Inferior parietal cortex (tissue), 1 donor: ENCODE measurements at regions not wholly inside any gene's neighbourhood (a gene's known extent, or its start where the extent isn't known, plus 50 kb on each side); places are given as distances from the start of the nearest gene placed in this dataset.
"Not testable (repeated sequence)": the region's sequence is repeated elsewhere in the genome, so short reads cannot be mapped to it uniquely, and the experiment has no call there.

Experiments used
- DNase-seq: peaks from one replicate; pipeline ENCODE4 v3.0.0-alpha.2; 2016; ENCODE audit errors: extremely low spot score

DNA sequence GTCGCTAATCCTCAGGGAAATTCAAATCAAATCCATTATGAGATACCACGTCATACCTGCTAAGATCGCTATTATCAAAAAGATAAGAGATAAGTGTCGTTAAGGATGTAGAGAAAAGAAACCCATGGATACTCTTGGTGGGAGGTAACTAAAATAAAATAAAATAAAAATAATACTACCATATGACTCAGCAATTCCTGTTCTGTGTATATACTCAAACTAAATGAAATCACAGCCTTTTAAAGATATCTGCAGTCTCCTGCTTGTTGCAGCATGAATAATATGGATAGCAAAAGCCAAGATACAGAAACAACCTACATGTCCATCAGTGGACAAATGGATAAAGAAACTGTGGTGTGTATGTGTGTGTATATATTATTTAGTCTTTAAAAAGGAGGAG, 105.8 kb upstream of the IL15 start:
- DNase-seq, result no peak

DNA sequence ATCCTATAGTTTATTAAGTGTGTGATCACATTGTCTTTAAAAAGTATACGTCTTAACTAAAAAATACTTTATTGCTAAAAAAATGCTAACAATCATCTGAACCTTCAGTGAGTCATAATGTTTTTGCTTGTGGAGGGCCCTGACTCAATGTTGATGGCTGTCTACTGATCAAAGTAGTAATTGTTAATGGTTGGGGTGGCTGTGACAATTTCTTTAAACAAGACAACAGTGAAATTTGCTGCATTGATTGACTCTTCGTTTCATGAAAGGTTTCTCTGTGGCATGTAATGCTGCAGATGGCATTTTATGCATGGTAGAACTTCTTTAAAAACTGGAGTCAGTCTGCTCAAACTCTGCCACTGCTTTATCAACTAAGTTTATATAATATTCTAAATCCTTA, 101.4 kb upstream of the IL15 start:
- DNase-seq, result no peak

DNA sequence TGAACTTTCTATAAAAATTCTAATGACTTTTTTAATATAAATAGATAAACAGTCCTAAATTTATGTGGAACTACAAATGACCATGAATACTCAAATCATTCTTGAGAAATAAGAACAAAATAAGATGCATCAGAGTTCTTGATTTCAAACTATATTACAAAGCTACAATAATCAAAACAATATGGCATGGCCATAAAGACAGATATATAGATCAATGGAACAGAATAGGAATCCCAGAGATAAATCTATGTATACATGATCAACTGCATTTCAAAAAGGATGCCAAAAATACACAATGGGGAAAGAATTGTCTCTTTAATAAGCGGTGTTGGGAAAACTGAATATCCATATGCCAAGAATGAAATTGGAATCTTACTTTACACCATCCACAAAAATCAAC, 98.4 kb upstream of the IL15 start:
- DNase-seq, result no peak

DNA sequence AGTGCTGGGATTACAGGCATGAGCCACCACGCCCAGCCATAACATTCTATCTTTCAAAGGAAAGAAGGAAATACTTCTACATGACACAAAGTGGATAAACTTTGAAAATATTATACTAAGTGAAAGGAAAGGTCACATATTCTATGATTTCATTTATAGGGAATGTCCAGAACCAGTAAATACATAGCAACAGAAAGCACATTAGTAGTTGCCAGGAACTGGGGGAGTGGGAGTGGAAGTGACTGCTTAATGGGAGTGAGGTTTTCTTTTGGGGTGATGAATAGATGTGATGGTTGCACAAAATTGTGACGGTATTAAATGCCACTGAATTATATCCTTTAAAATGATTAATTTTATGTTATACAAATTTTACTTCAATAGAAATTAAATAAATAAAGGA, 95.7 kb upstream of the IL15 start:
- DNase-seq, result no peak

DNA sequence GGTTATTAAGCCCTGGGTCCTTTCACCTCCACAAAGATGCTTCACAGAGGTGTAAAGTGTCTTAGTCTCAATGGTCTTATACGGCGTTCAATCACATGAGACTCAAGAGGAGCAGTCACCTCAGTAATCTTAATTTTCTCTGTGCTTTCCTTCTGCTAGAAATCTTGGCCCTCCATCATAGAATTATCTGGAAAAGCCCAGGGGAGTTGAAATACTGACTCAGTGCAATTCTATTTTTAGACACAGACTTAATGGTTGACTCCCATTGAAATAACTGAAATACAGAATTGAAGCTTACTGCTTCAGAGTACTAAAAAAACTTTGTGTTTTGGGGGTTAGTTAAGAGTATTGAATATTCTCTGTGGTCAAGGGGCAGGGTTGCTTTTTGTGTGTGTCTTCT, 94.5 kb upstream of the IL15 start:
- no peak for DNase-seq

DNA sequence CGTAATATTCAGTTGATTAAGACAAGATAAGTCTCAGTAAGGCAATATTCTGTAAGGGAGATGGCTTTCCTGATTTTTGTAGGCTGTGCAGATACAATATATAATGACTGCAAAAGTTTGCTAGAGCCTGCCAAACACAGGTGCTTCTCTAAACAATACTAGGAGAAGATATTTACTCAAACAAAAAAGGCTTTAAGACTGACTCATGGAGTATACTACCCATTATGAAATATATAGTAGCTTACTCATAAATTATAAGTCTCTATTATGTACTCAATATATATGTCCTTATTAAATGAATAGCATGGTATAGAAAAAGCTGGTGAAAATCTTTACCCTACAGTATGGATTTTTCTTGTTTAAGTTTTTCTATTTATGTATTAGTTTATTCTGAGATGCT, 93.2 kb upstream of the IL15 start:
- no peak for DNase-seq

DNA sequence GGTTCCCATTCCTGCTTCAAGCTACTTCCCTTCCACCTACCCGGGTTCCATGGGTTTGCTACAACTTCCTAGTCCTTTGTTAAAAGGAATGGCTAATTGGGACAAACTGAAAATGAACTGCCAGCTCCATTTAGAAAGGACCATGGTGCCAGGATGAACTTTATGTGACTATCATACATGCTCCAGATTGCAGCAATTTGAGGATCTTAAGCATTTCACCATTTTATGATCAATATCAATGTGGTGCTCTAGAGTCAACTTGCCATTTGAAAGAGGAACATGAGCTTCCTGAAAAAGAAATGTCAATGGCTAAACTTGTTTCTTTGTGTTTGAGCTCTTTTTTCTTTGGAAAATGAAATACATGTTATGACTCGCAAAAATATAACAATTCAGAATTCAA, 92.7 kb upstream of the IL15 start:
- no peak for DNase-seq

DNA sequence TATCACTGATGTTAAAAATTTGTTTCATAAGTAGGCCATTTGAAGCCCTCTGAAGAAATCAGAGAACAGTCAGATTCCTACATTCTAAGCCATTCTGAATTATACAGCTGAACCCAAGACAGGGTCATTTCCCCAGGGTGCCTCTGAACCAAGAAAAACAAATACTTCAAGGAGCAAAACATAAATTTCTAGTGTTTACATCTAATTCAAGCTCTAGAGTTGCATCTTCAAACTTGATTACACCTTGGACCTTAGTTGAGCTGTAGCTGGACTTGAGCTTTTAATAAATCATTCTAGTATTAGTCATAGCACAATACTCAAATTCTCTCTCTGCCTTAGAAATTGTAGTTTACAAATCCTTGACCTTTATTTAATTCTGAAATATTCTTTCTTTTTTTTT, 87.6 kb upstream of the IL15 start:
- DNase-seq, result no peak

DNA sequence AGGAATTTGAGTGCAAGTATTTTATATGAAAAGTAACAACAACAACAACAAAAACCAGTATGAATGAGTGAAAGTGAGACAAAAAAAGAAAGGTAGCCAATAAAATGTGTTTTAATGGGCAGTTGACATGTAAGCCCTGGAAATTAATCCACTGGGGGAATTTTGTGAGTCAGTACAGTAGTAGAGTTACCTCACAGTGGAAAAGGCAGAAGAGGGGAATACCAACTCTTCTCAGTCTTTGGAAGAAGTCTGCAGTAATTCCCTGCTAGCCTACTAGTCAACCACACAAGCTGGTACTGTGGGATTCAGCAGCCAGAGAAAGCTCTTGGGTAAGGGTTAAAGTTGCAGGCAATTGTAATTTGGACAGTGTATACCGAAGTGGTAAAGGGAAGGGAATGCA, 76.3 kb upstream of the IL15 start:
- no peak for DNase-seq

DNA sequence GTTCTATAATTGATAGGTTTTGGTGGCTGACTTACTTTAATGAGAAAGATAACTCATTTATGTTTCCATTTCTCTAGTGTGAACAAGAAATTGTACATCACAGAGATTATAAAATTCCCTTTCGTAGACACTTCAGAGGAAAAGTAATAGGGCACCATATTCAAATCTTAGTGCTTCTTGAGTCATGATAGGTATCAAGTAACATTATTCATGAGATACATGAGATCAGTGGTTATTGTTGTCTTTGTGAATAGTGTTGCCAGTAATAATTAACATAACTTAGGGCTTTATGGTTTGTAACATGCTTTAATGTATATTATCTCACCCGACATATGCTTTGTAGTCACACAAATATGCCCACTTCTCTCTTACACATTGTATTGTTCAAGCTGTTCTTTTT, 73.7 kb upstream of the IL15 start:
- no peak for DNase-seq

DNA sequence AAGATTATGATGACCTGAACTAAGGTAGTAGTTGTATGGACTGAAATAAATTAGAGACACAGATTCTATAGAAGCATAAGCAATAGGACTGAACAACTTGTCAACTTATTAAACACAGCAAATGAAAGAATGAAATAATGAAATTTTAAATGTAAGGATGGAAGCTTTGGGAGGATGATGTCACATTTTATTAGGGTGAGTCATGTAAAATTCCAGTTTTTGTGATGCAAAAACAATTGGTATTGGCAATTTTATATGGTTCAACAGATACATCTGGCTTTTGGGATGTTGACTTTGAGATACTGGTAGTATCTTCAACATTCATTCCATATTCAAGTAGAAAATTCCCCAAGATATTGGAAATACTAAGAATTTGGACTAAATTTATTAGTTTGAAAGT, 72.7 kb upstream of the IL15 start:
- no peak for DNase-seq

DNA sequence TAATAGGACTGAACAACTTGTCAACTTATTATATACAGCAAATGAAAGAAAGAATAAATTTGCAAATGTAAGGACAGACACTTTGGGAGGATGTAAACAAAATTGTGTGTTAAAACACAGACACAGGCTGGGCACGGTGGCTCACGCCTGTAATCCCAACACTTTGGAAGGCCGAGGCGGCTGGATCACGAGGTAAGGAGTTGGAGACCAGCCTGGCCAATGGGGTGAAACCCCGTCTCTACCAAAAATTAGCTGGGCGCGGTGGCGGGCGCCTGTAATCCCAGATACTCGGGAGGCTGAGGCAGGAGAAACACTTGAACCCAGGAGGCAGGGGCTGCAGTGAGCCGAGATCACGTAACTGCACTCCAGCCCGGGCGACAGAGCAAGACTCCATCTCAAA, 71.4 kb upstream of the IL15 start:
- not testable (repeated sequence) for DNase-seq

DNA sequence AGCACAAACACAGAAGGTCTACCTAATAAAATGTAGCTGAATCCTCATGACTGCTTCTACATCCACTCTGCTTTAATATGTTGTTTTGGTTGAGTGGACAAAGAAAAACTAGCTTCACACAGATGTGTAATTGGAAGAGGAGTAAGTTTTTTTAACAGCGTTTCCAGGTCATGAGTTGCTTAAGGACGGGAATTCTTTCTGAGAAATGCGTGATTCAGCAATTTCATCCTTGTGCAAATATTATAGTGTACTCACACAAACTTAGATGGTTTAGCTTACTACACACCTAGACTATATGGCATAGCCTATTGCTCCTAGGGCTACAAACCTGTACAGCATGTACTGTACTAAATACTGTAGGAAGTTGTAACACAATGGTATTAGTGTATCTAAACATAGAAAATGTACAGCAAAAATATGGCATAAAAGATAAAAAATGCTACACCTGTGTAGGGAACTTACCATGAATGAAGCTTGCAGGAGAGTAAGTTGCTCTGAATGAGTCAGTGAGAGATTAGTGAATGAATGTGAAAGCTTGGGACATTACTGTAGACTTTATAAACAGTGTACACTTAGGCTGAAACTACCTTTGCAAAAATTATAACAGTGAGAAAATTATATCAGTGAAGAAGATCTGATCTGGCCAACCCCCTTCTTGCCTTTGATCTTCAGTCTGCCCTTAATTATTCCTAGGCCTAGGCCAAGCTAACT, 70.8 kb upstream of the IL15 start:
- no peak for DNase-seq

DNA sequence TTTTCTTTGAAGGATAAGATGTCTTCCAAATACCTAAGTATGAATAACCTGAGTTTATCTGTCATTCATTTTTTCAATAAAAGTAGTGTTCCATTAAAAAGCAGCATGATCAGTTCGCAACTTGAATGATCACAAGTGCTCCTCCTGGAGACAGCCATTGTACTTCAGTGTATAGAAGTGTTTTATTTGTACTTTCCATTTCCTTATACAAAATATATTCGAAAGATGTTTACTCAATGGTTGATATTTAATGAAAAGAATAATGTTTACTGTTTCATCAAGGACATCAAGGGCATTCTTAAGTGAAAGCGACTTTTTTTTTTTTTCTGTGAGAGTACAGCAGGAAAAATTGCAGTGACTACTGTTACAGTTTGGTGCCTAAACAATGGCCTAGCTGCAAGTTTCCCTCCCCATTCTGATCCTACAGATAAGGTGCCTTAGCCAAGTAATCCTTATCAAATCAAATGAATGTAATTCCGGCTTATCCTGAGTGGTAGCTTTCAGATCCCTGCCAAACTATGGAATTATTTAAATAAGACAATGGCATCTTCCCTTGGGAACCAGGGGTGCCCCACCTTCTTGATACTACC, 69.0 kb upstream of the IL15 start:
- DNase-seq, result no peak

DNA sequence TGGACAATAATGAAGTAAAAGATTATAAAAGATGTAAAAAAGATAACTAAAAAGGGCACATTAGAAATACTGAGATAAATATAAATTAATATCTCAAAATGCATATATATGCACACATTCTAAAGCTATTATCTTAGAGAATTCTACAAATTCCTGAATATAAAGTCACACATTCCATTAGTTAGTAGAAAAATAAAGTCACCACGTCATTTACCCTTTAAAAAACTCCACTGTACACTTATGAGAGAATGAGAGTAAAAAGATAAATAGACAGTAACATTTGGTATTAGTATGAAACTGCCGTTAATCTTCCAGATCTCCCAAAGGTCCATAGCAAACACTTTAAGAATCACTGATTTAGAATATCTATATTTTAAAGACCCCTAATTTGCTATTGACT, 67.2 kb upstream of the IL15 start:
- DNase-seq, result no peak

DNA sequence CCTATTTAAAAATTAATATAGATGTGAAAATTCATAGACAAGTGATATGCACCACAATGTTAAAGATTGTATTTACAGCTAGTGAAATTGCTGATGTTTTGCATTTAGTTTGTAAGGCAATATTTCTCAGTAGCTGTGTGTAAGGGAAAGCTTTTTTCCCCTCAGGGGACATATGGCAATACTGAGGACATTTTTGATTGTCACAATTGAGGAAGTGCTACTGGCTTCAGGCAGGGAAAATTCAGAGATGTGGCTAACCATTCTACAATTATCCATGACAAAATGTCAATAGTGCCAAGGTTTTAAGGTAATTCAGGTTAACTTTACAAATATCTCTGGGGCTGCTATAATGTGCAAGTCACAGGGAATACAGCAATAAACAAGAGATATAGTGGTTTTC, 66.1 kb upstream of the IL15 start:
- DNase-seq, result no peak

DNA sequence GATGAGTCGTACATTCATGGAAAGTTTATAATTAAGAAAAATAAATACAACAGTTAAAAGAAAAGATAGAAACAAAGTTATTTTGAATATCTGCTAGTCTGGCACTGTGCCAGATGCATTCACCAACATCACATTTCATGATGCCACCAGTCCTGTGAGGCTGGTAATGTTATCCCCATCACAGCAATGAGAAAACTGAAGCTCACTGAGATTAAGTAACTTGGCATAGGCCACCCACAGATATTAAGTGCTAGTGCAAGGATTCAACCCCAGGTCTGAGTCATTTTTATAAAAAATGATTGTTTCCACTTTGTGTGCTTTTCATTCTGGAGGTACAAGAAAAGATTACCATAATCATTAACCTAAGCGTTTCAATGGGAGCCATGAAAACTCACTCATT, 65.0 kb upstream of the IL15 start:
- DNase-seq, result no peak

DNA sequence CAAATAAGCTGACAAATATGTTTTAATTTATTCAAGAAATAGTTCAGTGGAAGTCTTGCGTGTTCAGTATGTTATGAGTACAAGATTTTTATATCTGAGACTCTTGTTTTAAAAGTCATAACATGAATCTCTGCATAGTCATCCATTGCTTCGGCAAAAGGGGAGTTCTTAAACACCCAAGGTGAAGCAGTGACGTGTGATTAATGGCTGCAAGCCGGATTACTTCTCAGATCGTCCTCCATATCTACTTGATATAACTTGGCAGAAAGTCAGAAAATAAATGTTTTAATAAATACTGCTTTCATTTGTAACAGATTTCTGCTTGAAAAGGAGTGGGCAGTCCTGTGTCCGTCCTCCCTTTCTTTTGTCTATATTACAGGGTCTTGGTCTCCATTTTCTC, 64.6 kb upstream of the IL15 start:
- no peak for DNase-seq

DNA sequence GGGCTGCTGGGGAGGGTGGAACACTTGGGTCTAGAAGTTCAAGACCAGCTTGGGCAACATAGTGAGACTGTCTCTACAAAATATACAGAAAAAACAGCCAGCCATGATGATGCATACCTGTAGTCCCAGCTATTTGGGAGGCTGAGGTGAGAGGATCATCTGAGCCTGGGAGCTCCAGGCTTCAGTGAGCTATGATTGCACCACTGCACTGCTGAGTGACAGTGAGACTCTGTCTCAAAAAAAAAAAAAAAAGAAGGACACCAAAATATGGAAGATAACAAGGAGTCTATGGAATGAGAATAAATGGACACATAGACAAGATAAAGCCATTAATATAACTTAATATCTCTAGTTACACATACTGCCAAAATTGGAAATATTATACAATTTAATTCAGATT, 62.7 kb upstream of the IL15 start:
- DNase-seq, result no peak

DNA sequence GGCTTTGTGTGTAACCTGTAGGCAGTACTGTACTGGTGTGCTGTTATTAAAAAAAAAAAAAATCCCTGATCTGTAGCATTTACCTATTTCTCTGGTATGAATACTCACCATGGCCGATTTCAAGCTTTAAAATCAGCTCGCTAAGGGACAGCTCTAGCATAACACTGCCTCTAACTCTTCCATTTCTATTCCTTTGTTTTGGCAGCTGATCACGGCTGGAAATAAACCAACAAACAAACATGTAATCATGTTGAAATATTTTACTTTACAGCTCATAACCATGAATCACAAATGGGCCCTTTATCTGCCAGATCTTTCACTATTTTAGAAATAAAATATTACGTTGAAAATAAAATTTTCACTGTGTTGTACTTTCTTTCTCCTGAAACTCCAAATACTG, 60.5 kb upstream of the IL15 start:
- no peak for DNase-seq

DNA sequence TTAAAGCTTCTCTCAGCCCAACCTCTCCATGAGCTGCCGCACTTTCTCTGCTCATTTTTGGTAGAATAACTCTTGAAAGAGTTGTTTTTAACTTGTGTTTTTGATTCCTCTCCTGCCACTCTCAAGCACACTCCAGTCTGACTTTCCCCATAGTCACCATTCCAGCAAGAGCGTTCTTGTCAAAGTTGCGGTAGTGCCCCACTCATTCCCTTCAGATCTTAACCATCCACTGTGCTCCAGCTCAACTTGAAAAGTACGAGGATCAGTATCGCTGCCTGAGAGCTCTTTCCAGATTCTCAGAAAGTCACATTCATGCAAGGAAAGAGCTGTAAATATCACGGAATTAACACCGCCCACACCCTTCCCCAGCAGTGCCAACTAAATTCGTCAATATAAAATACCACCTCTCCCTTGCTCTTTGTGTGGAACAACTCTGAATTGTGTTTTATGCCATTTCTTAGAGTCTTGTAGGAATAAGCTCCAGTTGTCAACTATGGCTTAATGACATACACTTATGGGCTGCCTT, 59.7 kb upstream of the IL15 start:
- peak; percentile 26 for DNase-seq

DNA sequence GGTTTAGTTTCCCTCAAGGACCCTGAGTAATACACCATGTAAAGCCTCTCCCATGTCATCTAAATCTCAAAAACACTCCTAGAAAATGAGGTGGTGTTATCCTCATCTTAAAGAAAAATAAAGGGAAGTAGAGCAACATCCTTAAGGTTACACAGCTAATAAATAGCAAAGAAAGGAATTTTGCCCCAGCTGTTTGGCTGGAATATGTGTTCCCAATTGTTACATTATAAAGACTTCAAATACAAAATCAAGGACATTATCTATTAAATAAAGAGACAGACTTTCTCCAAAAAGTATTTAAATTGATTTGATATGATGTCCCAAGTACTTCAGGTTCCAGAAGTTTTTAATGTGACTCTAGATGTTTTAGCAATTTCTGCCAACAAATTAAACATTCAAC, 57.9 kb upstream of the IL15 start:
- no peak for DNase-seq

DNA sequence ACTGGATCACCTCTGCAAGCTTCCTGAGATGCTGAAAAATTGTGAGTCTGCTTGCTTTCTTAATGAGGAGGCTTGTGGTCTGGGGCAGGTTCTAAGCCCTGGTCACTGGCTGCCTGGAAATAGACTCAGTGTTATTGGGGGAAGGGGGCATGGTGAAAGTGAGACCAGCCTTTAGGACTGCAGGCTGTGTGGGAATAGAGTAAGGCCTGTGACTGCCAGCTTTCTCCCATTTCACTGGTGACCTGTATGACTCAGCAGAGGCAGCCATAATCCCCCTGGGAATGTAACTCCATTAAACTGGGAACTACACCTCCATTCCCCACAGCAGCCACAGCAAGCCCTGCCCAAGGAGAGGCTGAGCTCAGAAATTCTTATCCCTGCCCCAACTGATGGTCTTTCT, 55.9 kb upstream of the IL15 start:
- no peak for DNase-seq
